DMS53 (cell line): ENCODE measurements at regions not wholly inside any gene's neighbourhood (a gene's known extent, or its start where the extent isn't known, plus 50 kb on each side); places are given as distances from the start of the nearest gene placed in this dataset.

Source experiments
- DNase-seq: peaks from one replicate; lab custom pipeline; 2025; lab: John Stamatoyannopoulos, UW

- DNase-seq: peak; percentile 16
Measured at GRCh38 chr2:18927525-18928232, 338.3 kb upstream of the NT5C1B start.

GRCh38 chr2:18926631-18927524, 337.5 kb upstream of the NT5C1B start:
- DNase-seq: no peak

DNA sequence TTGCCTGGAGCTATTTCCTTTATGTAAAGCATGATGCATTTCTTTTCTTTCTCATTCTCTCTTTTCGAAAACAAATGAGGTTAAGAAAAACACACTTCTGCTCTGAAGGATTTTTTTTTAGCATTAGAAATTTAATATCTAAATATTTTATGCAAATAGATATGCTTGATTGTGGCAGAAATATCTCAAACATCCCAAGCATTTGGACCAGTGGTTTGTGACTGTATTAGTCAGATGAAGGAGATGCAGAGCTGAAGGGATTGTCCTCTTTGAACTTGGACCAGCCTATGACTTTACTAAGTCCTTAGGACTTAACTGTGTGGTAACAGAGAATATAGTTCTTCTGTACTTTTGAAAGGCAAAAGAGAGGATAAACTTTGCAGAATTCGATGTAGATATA, 335.9 kb upstream of the NT5C1B start:
- no peak for DNase-seq

DNA sequence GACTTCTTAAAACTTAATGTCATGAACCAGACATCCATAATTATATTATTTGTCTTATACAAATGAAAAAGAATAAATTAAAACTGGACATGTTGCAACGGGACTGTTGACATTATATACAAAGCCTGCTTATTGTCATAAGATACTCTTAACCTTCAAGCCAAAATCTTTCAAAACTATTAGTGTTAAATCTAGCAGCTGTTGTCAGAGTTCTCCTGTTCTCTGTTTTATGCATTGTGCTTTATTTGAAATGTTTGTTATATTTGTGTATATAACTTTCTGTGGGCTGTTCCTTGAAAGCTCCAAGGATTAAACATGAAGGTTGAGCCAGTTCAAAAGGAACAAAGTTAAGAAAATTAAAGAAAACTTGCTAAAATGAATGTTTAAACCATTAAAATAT, 335.5 kb upstream of the NT5C1B start:
- no peak for DNase-seq

GRCh38 chr2:18924386-18924785, 335.0 kb upstream of the NT5C1B start:
- no peak for DNase-seq

GRCh38 chr2:18922276-18922675, 332.9 kb upstream of the NT5C1B start:
- DNase-seq: no peak

- no peak for DNase-seq
Measured at GRCh38 chr2:18918280-18918679, 328.9 kb upstream of the NT5C1B start.

DNA sequence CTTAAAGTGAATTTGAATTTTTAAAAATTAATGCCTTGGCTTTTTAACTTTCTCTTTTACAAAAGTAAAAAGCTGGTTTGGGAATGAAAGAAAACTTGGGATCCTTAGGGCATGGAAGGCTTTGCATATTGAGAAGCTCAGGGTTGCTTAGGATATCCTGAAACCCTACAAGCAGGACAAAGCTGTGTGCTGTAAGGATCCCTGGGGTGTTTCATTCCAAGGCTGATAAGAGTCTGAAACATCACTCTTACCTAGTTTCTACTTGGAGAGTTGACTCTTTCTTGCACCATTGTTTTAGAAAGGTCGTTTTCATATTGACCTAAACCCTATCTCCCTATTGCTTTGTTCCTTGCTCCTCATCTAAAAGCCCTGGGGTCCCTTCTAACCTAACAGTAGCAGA, 325.9 kb upstream of the NT5C1B start:
- DNase-seq: no peak

DNA sequence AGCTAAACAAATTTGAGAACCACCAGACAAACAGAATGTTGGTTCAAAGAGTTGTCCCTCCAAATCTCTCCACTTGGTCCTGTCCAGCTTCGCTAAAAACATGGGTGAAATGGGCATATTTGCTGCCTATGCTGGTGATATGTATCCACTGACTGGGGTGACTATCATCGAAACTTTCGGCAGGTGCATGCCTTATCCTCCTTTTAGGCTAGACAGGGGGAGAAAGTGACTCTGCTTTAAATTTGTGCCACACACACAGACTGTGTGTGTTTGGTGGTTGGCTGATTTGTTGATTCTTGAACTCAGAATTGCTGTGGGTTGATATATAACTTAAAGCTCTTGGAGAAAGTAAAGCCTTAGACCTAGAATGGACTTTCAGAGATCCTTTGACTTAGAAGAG, 324.1 kb upstream of the NT5C1B start:
- no peak for DNase-seq

DNA sequence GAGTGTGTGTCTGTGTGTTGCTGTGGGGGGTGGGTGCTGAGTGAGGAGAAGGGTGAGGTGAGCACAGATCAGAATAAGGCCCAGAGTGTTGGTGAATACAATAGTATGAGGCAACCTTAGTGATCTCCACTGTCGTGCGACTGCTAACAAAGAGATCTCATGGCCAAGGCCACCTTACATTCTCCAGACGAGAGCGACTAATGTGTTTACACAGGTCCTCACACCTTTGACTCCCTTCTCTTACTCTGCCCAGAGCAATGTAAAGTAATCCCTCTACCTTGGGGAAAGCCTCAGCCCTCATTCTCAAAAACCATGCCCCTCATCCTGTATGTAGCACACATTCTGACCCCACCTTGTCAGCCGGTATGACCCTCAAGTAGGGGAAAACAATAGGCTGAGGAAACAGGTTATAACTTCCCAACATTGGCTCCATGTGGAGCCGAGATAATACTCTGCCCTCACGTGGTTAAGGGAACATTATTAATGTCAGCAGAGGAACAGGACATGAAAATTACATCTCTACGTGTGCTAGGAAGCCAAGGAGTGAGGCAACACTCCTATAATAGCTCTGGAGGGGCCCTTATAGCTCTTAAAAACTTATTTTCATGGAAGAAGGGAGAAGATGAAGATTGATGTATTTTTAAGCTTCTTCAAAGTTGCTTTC, 323.0 kb upstream of the NT5C1B start:
- peak; percentile 2 for DNase-seq

- no peak for DNase-seq
Measured at GRCh38 chr2:18911416-18911815, 322.0 kb upstream of the NT5C1B start.

- DNase-seq: no peak
Measured at GRCh38 chr2:18910843-18911242, 321.5 kb upstream of the NT5C1B start.

GRCh38 chr2:18907937-18908336, 318.6 kb upstream of the NT5C1B start:
- DNase-seq: no peak

GRCh38 chr2:18907508-18907907, 318.1 kb upstream of the NT5C1B start:
- no peak for DNase-seq

GRCh38 chr2:18903750-18904149, 314.4 kb upstream of the NT5C1B start:
- no peak for DNase-seq

DNA sequence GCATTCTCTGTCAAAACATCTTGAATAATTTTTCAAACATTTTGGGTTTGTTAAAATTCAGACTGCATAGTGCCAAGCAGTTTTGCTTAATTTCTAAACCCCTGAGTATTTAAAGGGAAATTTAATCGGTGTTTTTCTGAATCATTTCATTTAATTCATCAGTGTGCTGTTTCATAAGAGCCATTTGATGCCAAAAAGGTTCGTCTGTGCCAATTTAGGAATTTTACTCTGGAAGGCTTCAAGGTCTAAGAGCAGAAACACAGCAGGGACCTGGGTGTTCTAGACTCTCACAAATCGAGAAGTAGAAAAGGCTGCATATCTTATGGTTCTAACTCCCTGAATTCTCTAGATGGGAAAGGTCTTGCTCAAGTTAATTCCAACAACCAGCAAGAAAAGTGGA, 311.9 kb upstream of the NT5C1B start:
- no peak for DNase-seq

GRCh38 chr2:18900691-18901141, 311.3 kb upstream of the NT5C1B start:
- no peak for DNase-seq

DNA sequence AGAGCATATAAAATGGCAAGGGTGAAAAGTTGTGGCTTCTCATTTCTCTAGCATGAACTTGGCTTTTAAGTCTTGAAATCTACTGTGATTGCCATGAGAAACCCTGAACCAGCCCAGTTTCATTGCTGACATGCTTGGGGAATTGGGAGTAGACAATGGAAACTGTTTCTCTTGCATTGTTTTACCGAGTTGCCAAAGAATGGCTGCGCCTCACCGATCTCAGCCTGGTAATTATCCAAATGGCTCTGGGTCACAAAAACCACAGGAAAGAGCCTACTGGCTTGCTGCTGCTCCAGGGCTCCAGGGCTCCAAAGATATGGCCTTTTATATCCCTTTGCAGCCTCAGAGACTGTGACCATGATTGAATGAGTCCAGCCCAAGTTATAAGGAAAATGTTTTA, 310.4 kb upstream of the NT5C1B start:
- DNase-seq: no peak

DNA sequence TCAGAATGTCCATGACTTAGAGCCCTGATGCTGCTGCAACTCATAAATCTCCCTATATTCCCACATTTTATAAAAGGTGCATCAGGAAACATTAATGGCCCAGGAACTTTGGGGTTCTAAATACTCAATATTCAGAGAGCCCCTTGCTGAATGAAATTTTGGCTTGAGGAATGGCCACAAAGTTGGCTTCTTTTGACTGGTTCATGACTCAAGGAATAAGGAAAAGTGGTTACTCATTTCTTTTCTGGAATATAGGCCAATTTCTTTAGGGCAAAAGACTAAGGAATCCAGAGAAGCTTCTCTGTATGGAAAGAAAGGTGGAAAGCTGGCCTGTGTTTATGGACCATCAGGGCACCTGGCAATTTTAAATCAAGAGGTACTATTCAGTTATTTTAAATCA, 308.9 kb upstream of the NT5C1B start:
- DNase-seq: no peak

DNA sequence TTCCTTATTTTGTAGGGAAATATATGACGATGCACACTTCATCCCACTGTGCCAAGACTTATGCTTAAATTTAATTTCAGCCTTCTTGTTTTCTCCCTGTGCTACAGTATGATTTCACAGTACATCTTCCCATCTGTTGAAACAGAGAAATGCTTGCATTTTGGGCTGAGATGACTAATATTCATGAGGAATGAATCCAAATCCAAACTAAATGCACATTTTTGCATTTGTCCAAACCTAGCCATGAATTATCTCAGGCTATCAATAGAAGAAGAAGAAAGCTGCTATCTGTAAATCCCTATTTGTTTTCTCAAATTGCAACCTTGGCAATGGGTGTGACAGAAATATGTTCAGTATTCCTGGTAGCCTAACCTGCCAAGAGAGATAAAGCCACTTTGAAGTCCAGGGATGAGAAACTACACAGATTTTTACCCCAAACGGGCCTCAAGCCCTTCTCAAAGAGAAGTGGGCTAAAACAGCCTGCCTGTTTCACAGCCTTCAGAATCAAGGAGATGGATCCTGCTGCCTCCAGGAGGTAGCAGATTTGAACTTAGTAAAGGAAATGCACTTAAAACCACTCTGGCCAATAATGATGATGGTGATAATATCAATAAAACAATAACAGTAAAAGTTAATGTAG, 306.9 kb upstream of the NT5C1B start:
- DNase-seq: no peak

- DNase-seq: no peak
Measured at GRCh38 chr2:18891600-18892345, 302.4 kb upstream of the NT5C1B start.
